Effector CD8-positive, alpha-beta T cell (primary cell): ENCODE measurements at regions not wholly inside any gene's neighbourhood (a gene's known extent, or its start where the extent isn't known, plus 50 kb on each side); places are given as distances from the start of the nearest gene placed in this dataset.

Source experiments
- DNase-seq: peaks from one replicate; lab custom pipeline; 2025; lab: John Stamatoyannopoulos, UW

GRCh38 chr6:44062771-44063560 is 64.3 kb downstream of the MRPL14 start:
- no peak for DNase-seq

- DNase-seq: no peak
These were observed 65.0 kb downstream of the MRPL14 start for GRCh38 chr6:44062105-44062770.

GRCh38 chr6:44061375-44062104 is 65.7 kb downstream of the MRPL14 start:
- DNase-seq: no peak

GRCh38 chr6:44060612-44061374 is 66.5 kb downstream of the MRPL14 start:
- no peak for DNase-seq

- DNase-seq: no peak
These were observed 67.6 kb downstream of the MRPL14 start for GRCh38 chr6:44059359-44060346.

GRCh38 chr6:44058617-44059358 is 68.5 kb downstream of the MRPL14 start:
- DNase-seq: no peak

- DNase-seq: no peak
These were observed 69.2 kb downstream of the MRPL14 start for GRCh38 chr6:44057931-44058616.

GRCh38 chr6:44057238-44057930 is 69.9 kb downstream of the MRPL14 start:
- DNase-seq: no peak

GRCh38 chr6:44056392-44057237 is 70.6 kb downstream of the MRPL14 start:
- no peak for DNase-seq

- DNase-seq: no peak
These were observed 72.3 kb downstream of the MRPL14 start for GRCh38 chr6:44054721-44055559.

GRCh38 chr6:44053760-44054556 is 73.3 kb downstream of the MRPL14 start:
- no peak for DNase-seq

- no peak for DNase-seq
These were observed 74.0 kb downstream of the MRPL14 start for GRCh38 chr6:44053106-44053756.

GRCh38 chr6:44052419-44053023 is 74.7 kb downstream of the MRPL14 start:
- DNase-seq: no peak

- DNase-seq: no peak
These were observed 75.7 kb downstream of the MRPL14 start for GRCh38 chr6:44051515-44051914.

GRCh38 chr6:44050872-44051505 is 76.3 kb downstream of the MRPL14 start:
- no peak for DNase-seq
